ENCODE measurements at regions not wholly inside any gene's neighbourhood (a gene's known extent, or its start where the extent isn't known, plus 50 kb on each side); places are given as distances from the start of the nearest gene placed in this dataset.

GRCh38 chr6:137313928-137314855 lies 95.0 kb upstream of the IFNGR1 start:
- no peaks in the 10 kb centered on the region for H3K36me3 ChIP-seq (ENCODE audit: low read depth)
- no peak overlapping the region for H2AFZ ChIP-seq
- no peaks in the 10 kb centered on the region for H3K27me3 ChIP-seq (ENCODE audit: insufficient read depth, low read depth)
- ChIA-PET CTCF (interaction anchor here (0.6 to 2.5 kb wide), 12 partner anchors 8 to 377 kb away, joined by 3 to 21 read pairs (median 5); no protein-coding TSS in a partner anchor), POLR2A (ENCODE audit: unreplicated experiment) (no interaction called here)
- no peaks in the 10 kb centered on the region for H3K9me2 ChIP-seq (ENCODE audit: insufficient read depth)
- H3K4me1 ChIP-seq (replicated peaks; ENCODE audit: insufficient read depth), result peaks cover 11% of the 10 kb centered on the region
- TF ChIP-seq, protein P1, sequence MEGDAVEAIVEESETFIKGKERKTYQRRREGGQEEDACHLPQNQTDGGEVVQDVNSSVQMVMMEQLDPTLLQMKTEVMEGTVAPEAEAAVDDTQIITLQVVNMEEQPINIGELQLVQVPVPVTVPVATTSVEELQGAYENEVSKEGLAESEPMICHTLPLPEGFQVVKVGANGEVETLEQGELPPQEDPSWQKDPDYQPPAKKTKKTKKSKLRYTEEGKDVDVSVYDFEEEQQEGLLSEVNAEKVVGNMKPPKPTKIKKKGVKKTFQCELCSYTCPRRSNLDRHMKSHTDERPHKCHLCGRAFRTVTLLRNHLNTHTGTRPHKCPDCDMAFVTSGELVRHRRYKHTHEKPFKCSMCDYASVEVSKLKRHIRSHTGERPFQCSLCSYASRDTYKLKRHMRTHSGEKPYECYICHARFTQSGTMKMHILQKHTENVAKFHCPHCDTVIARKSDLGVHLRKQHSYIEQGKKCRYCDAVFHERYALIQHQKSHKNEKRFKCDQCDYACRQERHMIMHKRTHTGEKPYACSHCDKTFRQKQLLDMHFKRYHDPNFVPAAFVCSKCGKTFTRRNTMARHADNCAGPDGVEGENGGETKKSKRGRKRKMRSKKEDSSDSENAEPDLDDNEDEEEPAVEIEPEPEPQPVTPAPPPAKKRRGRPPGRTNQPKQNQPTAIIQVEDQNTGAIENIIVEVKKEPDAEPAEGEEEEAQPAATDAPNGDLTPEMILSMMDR (conservative IDR thresholded peaks at IDR 0.05), result peak; percentile 99
- TF ChIP-seq EZH2 (IDR thresholded peaks at IDR 0.05; ENCODE audit: low read depth), result no peak
- H3K27ac ChIP-seq, result no peak overlapping the region
- H4K20me1 ChIP-seq (ENCODE audit: insufficient read depth), result no peaks in the 10 kb centered on the region
- H3K4me2 ChIP-seq, result peak overlapping the region; percentile 2; the same call in 1 of the 2 replicates
- no peak overlapping the region for H3K4me3 ChIP-seq
- no peaks in the 10 kb centered on the region for H3K79me2 ChIP-seq (ENCODE audit: low read depth)
- no TSS peak for BruUV-seq (replicated peaks)
- intact Hi-C loops (cut with micrococcal nuclease; ENCODE audit: unreplicated experiment), result loop anchor here (1.0 to 10.0 kb wide), 6 partner anchors 43 to 469 kb away; no protein-coding TSS in a partner anchor
- DNase-seq, result peak; percentile 23 to 57
- no peaks in the 10 kb centered on the region for H3K9me3 ChIP-seq (ENCODE audit: insufficient read depth, low read depth)
- no peaks in the 10 kb centered on the region for H3F3A ChIP-seq (ENCODE audit: insufficient read depth, low read depth)

DNA sequence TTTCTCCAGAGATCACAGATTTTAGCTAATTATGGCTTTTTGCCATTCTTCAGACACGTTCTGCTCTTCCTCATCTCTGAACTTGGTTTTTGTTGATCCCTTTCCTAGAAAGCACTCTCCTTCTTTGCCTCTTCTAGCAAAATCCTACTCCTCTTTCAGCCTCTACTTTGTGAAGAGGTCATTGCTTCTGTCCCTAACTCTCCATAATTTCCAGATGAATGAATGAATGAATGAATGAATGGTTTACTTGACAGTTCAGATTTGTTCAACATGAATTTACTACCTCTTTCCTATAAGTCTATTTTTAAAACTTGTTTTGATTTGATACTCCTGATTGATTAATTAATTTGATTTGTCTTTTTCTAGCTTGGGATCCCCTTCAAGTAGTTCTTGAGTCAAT lies 94.0 kb upstream of the IFNGR1 start:
- ChIA-PET CTCF (interaction anchor here (1.4 kb wide), 1 partner anchor 324 kb away, joined by 12 read pairs; no protein-coding TSS in a partner anchor), POLR2A (ENCODE audit: unreplicated experiment) (no interaction called here)
- no peaks in the 10 kb centered on the region for H3K79me2 ChIP-seq (ENCODE audit: low read depth)
- no peaks in the 10 kb centered on the region for H3K9me3 ChIP-seq (ENCODE audit: insufficient read depth, low read depth)
- BruUV-seq (replicated peaks), result no TSS peak
- DNase-seq, result no peak
- TF ChIP-seq EZH2 (IDR thresholded peaks at IDR 0.05; ENCODE audit: low read depth), result no peak
- TF ChIP-seq, protein P1 (conservative IDR thresholded peaks at IDR 0.05), result no peak
- H4K20me1 ChIP-seq (ENCODE audit: insufficient read depth), result no peaks in the 10 kb centered on the region
- no peaks in the 10 kb centered on the region for H3F3A ChIP-seq (ENCODE audit: insufficient read depth, low read depth)
- no peak overlapping the region for H3K4me2 ChIP-seq
- intact Hi-C loops (cut with micrococcal nuclease; ENCODE audit: unreplicated experiment), result loop anchor here (10.0 kb wide), 1 partner anchor 468 kb away; no protein-coding TSS in a partner anchor
- no peak overlapping the region for H3K4me3 ChIP-seq
- H2AFZ ChIP-seq, result no peak overlapping the region
- H3K4me1 ChIP-seq (replicated peaks; ENCODE audit: insufficient read depth), result peaks cover 17% of the 10 kb centered on the region
- H3K27ac ChIP-seq, result no peak overlapping the region
- H3K9me2 ChIP-seq (ENCODE audit: insufficient read depth), result no peaks in the 10 kb centered on the region
- no peaks in the 10 kb centered on the region for H3K27me3 ChIP-seq (ENCODE audit: insufficient read depth, low read depth)
- no peaks in the 10 kb centered on the region for H3K36me3 ChIP-seq (ENCODE audit: low read depth)

DNA sequence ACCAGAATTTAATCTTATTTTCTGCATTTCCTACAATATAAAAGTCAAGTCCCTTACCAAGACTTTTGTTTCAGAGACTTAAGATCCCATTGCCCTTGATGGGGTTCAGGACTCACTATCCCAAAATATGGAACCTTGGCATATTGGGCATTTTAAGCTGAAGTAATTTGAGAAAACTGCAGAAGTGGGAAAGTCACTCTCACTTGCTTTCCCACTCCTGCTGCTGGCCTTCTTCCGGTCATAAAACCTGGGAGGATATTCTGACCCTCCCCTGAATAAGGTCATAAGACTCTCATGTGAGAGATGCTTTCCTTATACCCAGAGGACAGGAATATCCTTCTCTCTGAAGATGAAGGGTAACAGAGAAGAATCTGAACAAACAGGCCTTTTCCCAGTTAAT lies 92.8 kb upstream of the IFNGR1 start:
- no TSS peak for BruUV-seq (replicated peaks)
- Histone ChIP-seq H3K4me3 (no peak overlapping the region), H3F3A (ENCODE audit: insufficient read depth, low read depth) (no peaks in the 10 kb centered on the region), H3K4me2 (no peak overlapping the region), H3K27me3 (ENCODE audit: insufficient read depth, low read depth) (no peaks in the 10 kb centered on the region), H3K79me2 (ENCODE audit: low read depth) (no peaks in the 10 kb centered on the region), H3K9me2 (ENCODE audit: insufficient read depth) (no peaks in the 10 kb centered on the region), H3K9me3 (ENCODE audit: insufficient read depth, low read depth) (no peaks in the 10 kb centered on the region), H3K36me3 (ENCODE audit: low read depth) (no peaks in the 10 kb centered on the region), H3K27ac (no peak overlapping the region), H2AFZ (no peak overlapping the region), H3K4me1 (replicated peaks; ENCODE audit: insufficient read depth) (peaks cover 17% of the 10 kb centered on the region), H4K20me1 (ENCODE audit: insufficient read depth) (no peaks in the 10 kb centered on the region)
- POLR2A ChIA-PET (ENCODE audit: unreplicated experiment), result no interaction called here
- no peak for TF ChIP-seq EZH2 (IDR thresholded peaks at IDR 0.05; ENCODE audit: low read depth)
- TF ChIP-seq, protein P1 (conservative IDR thresholded peaks at IDR 0.05), result no peak
- intact Hi-C loops (cut with micrococcal nuclease; ENCODE audit: unreplicated experiment), result loop anchor here (10.0 kb wide), 1 partner anchor 467 kb away; no protein-coding TSS in a partner anchor
- no peak for DNase-seq
- CTCF ChIA-PET, result no interaction called here
